GM18951 (cell line): ENCODE measurements at regions not wholly inside any gene's neighbourhood (a gene's known extent, or its start where the extent isn't known, plus 50 kb on each side); places are given as distances from the start of the nearest gene placed in this dataset.

Experiments used
- POLR2A ChIP-seq: IDR thresholded peaks from 4 replicates; pipeline ENCODE4 v1.6.1; 2011; ENCODE audit warnings: mild to moderate bottlenecking; ENCODE audit not compliant: insufficient read length, insufficient read depth; ENCODE audit errors: extremely low read depth
- in situ Hi-C: fragments of 300-500 bp; cut with MboI; formaldehyde crosslinking; loops from one replicate; pipeline ENCODE4 v1.12.0; 2022; ENCODE audit warnings: low sequenced_read_pairs, mixed read lengths, inconsistent platforms; ENCODE audit not compliant: unreplicated experiment

DNA sequence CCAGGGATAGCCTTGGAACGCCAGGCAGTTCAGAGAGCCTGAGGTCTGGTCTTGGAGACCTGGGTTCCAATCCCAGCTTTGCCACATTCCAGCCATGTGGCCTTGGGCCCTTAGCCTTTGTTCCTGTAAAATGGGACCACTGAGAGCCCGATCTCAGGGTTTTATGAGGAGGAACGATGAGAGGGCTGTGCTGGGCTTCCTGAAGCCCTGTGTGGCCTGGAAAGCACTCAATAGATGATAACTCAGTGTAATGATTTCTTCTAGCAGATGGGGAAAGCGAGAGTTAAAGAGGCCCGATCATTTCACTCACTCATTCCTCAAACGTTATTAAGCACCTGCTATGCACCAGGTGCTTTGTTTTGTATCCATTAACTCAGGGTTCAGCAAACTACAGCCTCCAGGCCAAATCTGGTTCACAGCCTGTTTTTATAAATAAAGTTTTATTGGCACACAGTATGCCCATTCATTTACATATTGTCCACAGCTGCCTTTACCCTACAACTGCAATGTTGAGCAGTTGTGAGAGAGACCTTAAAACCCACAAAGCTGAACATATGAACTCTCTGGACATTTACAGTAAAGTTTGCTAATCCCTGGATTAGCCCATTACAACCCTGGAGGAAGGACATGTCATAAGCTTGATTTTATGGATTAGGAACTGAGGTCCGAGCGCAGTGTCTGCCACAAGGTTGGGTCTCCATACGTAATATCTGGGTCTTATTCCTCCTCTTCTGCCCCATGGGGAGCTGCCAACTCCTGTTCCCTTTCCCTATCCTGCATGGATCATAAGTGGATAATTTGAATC, 90.4 kb downstream of the CEBPB start:
- in situ Hi-C loops, result no loop called here
- no peak for TF ChIP-seq POLR2A

- in situ Hi-C loops, result no loop called here
- TF ChIP-seq POLR2A, result no peak
Measured at GRCh38 chr20:50281831-50282591, 91.4 kb downstream of the CEBPB start.

DNA sequence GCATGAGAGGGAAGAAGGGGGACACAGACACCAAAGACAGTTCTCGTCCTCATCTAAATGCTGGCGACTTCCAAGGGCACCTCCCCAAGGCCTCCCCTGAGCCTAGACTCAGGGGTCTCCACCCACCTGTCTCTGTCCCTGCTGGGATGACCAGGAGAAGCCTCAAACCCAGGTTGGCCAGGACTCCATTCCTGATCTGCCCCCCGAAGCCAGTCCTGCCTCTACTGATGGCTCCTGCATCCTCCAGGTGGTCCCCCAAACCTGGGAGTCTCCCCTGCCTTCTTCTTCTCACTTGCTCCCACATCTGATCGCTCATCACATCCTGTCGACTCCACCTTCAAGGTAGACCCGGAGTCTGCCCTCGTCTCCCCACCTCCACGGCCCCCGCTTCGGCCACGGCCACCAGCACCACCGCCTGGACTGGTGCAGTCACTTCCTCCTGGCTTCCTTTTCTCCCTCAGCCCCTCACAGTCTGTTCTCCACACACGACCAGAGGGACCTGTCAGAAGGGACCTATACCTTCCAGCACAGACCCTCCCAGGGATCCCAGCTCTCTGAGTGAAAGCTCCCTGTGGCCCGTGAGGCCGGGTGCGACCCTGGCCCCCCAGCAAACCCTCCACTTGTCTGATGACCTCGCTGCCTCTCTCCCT, 92.1 kb downstream of the CEBPB start:
- TF ChIP-seq POLR2A, result no peak
- in situ Hi-C loops, result no loop called here

DNA sequence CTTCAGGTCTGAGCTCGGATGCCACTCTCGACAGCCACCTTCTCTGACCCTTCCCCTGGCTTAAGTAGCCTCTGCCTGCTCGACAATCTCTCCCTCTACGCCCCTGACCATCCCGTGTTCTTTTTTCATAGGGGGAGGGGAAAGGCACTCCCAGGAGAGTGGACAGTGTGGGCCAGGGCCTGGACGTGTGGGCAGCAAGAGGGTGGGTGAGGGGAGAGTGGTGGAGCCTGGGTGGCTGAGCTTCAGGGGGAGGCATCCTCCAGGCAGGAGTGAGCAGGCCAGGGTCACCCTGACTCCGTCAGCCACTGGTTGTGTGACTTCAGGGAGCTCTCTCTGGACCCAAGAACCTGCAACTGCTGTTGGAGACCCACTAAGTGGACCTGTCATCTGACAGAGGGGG, 92.7 kb downstream of the CEBPB start:
- TF ChIP-seq POLR2A, result no peak
- in situ Hi-C loops, result no loop called here

DNA sequence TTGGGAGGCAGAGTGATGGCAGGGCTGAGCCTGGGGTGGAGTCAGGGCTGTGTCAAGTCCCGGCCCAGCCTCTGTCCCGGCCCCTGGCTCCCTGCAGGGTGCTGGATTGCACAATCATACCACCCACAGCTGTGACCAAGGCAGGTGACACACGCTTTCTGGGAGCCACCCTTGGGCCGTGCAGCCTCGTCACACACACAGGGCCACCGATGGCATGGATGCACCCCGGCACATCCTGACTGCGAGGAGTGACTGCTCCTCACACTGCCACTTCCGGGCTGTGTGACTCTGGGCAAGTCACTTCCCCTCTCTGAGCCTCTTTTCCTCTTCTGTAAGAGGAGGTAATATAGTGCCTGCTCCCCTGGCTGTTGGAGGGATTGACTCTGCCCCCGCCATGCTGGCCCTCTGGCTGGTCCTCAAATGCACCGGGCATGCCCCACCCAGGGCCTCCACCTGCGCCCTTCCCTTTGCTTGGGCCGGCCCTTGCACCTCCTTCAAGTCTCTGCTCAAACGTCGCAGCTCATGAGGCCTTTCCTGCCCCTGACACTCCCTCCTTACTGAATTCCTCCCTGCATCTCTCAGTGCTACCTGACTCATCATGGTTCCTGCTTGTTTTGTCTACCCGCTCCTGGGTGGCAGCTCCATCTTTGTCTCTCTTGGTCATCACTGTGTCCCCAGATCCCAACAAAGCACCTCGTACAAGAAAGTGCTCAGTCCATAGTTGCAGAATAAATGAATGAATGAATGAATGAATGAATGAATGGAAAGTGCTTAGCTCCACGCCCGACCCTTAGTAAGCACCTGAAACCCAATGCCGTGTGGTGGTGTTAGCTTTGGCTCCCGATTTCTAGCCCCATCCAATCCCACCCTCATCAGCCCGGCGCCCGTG, 93.5 kb downstream of the CEBPB start:
- in situ Hi-C loops, result no loop called here

GRCh38 chr20:50284811-50285375, 94.3 kb downstream of the CEBPB start:
- in situ Hi-C loops, result no loop called here

More for the DNA sequence above, 93.5 kb downstream of the CEBPB start:
- no peak for TF ChIP-seq POLR2A

GRCh38 chr20:50285376-50286173, 94.9 kb downstream of the CEBPB start:
- no peak for TF ChIP-seq POLR2A
- in situ Hi-C loops, result no loop called here

More at GRCh38 chr20:50284811-50285375, 94.3 kb downstream of the CEBPB start:
- TF ChIP-seq POLR2A, result no peak

- in situ Hi-C loops, result no loop called here
- TF ChIP-seq POLR2A, result no peak
Measured at GRCh38 chr20:50286174-50286511, 95.5 kb downstream of the CEBPB start.

DNA sequence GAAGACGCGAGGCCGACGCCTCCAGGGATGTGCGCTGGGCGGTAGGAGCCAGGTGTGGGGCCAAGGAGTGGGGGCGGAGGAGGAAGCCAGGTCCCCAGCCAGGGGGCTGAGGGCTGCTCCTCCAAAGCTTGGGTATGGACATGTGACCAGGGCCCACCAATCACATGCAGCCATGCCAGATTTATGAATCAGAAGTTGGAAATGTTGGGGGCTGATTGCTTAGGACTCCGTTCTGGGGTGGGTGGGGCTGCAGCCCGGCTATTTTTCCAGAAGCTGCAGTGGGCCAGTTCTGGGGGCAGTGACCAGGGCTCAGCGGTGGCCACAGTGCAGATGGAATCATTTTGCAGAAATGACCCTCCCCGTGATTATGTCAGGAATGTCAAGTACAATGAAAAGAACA, 96.0 kb downstream of the CEBPB start:
- in situ Hi-C loops, result no loop called here

DNA sequence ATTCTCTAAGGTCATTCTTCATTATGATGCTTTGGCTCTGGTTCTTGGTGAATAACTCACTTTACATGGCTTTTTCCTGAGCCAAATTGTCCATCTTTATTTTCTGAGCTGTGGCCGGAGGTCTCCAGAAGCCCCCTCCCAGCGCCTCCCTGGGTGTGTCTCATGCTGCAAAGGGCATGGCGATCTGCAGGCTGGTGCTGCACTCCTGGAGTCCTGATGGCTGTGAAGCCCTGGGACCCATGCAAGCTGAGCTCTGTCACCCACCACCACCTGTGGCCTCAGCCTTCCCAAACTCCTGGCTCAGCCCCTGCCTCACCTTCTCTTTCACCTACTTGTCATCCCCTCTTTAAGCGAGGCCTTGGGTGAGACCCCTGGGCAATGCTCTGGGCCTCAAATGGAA, 96.9 kb downstream of the CEBPB start:
- in situ Hi-C loops, result no loop called here
- TF ChIP-seq POLR2A, result no peak

More for the DNA sequence above, 96.0 kb downstream of the CEBPB start:
- no peak for TF ChIP-seq POLR2A

GRCh38 chr20:50288128-50288623, 97.5 kb downstream of the CEBPB start:
- no peak for TF ChIP-seq POLR2A
- in situ Hi-C loops, result no loop called here

- TF ChIP-seq POLR2A, result no peak
- in situ Hi-C loops, result no loop called here
Measured at GRCh38 chr20:50289581-50289980, 99.0 kb downstream of the CEBPB start.

GRCh38 chr20:50290112-50290511, 99.5 kb downstream of the CEBPB start:
- in situ Hi-C loops, result no loop called here
- no peak for TF ChIP-seq POLR2A
